Astrocyte (in vitro differentiated cells and primary cell): ENCODE measurements at regions not wholly inside any gene's neighbourhood (a gene's known extent, or its start where the extent isn't known, plus 50 kb on each side); places are given as distances from the start of the nearest gene placed in this dataset.
"Not testable (repeated sequence)": the region's sequence is repeated elsewhere in the genome, so short reads cannot be mapped to it uniquely, and the experiment has no call there.

ENCODE experiments used
- DNase-seq: peaks from one replicate; pipeline ENCODE4 v3.0.0-alpha.2; 2010; ENCODE audit warnings: low read depth
- FAIRE-seq: peaks from 2 replicates; lab custom pipeline; 2011; peaks lifted over from hg19 to GRCh38; lab: Jason Lieb, UNC
- H2AFZ ChIP-seq: 2 replicates; pipeline ENCODE4 v1.6.0; 2012; ENCODE audit warnings: low read depth, low read length, inconsistent platforms
- H3K27ac ChIP-seq: 2 replicates; pipeline ENCODE4 v1.5.1; 2011; ENCODE audit warnings: low read depth, low read length, inconsistent platforms
- H3K27me3 ChIP-seq: 2 replicates; pipeline ENCODE4 v1.6.0; 2011; ENCODE audit warnings: low read length, inconsistent platforms; ENCODE audit not compliant: insufficient read depth
- H3K36me3 ChIP-seq: 2 replicates; pipeline ENCODE4 v1.5.1; 2011; ENCODE audit warnings: low read length, inconsistent platforms; ENCODE audit not compliant: insufficient read depth
- H3K4me1 ChIP-seq: 2 replicates; pipeline ENCODE4 v1.5.1; 2011; ENCODE audit warnings: low read length, inconsistent platforms; ENCODE audit not compliant: insufficient read depth
- H3K4me2 ChIP-seq: 2 replicates; pipeline ENCODE4 v1.6.0; 2012; ENCODE audit warnings: low read length, inconsistent platforms
- H3K4me3 ChIP-seq: 2 replicates; pipeline ENCODE4 v1.5.1; 2011; ENCODE audit warnings: low read depth, mild to moderate bottlenecking, low read length, inconsistent platforms; ENCODE audit not compliant: insufficient read depth
- H3K79me2 ChIP-seq: 2 replicates; pipeline ENCODE4 v1.6.0; 2012; ENCODE audit warnings: mild to moderate bottlenecking, low read length, inconsistent platforms; ENCODE audit not compliant: insufficient read depth
- H3K9ac ChIP-seq: 2 replicates; pipeline ENCODE4 v1.6.0; 2012; ENCODE audit warnings: mild to moderate bottlenecking, low read length, inconsistent platforms
- H3K9me3 ChIP-seq: 2 replicates; pipeline ENCODE4 v1.5.1; 2012; ENCODE audit warnings: low read depth, mild to moderate bottlenecking, low read length, inconsistent platforms; ENCODE audit not compliant: insufficient read depth
- H4K20me1 ChIP-seq: 2 replicates; pipeline ENCODE4 v1.6.0; 2012; ENCODE audit warnings: low read length, inconsistent platforms; ENCODE audit not compliant: insufficient read depth
- H3K27ac Mint-ChIP-seq: one replicate; pipeline ENCODE4 v1.8.0; 2021; ENCODE audit warnings: mild to moderate bottlenecking, mixed read lengths; ENCODE audit not compliant: unreplicated experiment
- H3K27me3 Mint-ChIP-seq: one replicate; pipeline ENCODE4 v1.8.0; 2021; ENCODE audit warnings: low read depth, mixed read lengths; ENCODE audit not compliant: unreplicated experiment
- H3K36me3 Mint-ChIP-seq: one replicate; pipeline ENCODE4 v1.8.0; 2021; ENCODE audit warnings: low read depth, mixed read lengths; ENCODE audit not compliant: unreplicated experiment
- H3K4me1 Mint-ChIP-seq: one replicate; pipeline ENCODE4 v1.8.0; 2021; ENCODE audit warnings: low read depth, mixed read lengths; ENCODE audit not compliant: unreplicated experiment
- H3K4me3 Mint-ChIP-seq: one replicate; pipeline ENCODE4 v1.8.0; 2021; ENCODE audit warnings: mild to moderate bottlenecking, moderate library complexity, mixed read lengths; ENCODE audit not compliant: unreplicated experiment
- H3K9me3 Mint-ChIP-seq: one replicate; pipeline ENCODE4 v1.8.0; 2021; ENCODE audit warnings: mild to moderate bottlenecking, mixed read lengths; ENCODE audit not compliant: unreplicated experiment
- CTCF ChIP-seq: IDR thresholded peaks from 2 replicates; pipeline ENCODE4 v1.5.1; 2011; ENCODE audit warnings: low read depth, mild to moderate bottlenecking, inconsistent platforms, low read length, moderate library complexity; ENCODE audit not compliant: insufficient read depth
- EZH2 ChIP-seq: IDR thresholded peaks from 2 replicates; pipeline ENCODE4 v1.6.1; 2012; ENCODE audit warnings: mild to moderate bottlenecking, low read length, inconsistent platforms; ENCODE audit not compliant: insufficient read depth

- Histone ChIP-seq H3K27me3 (no peaks in the 10 kb centered on the region), H3K4me3 (no peak overlapping the region), H3K4me1 (no peaks in the 10 kb centered on the region), H3K27ac (no peak overlapping the region), H3K36me3 (no peaks in the 10 kb centered on the region), H2AFZ (no peak overlapping the region), H3K9me3 (no peaks in the 10 kb centered on the region), H4K20me1 (no peaks in the 10 kb centered on the region), H3K9ac (no peak overlapping the region), H3K4me2 (no peak overlapping the region), H3K79me2 (no peaks in the 10 kb centered on the region)
- no peak for FAIRE-seq
- Mint-ChIP-seq H3K27me3 (peaks cover 24% of the 10 kb centered on the region), H3K27ac (no peak overlapping the region), H3K4me1 (peaks cover 8% of the 10 kb centered on the region), H3K36me3 (no peaks in the 10 kb centered on the region), H3K4me3 (no peak overlapping the region), H3K9me3 (peaks cover 2% of the 10 kb centered on the region)
- no peak for DNase-seq
- no peak for TF ChIP-seq CTCF
- no peak for TF ChIP-seq EZH2
These were observed 52.2 kb upstream of the UNC93A start for GRCh38 chr6:167238694-167239467.

- H3K27me3 ChIP-seq, H3K36me3 Mint-ChIP-seq, H3K9ac ChIP-seq, H2AFZ ChIP-seq, H3K27ac ChIP-seq, H3K4me1 Mint-ChIP-seq, H3K9me3 Mint-ChIP-seq, FAIRE-seq, H3K9me3 ChIP-seq, DNase-seq, H4K20me1 ChIP-seq, H3K4me2 ChIP-seq, H3K79me2 ChIP-seq, H3K27ac Mint-ChIP-seq, H3K4me1 ChIP-seq, H3K36me3 ChIP-seq, H3K4me3 ChIP-seq, H3K4me3 Mint-ChIP-seq: not testable (repeated sequence)
- peaks cover 24% of the 10 kb centered on the region for H3K27me3 Mint-ChIP-seq
These were observed 51.6 kb upstream of the UNC93A start for GRCh38 chr6:167239470-167239869.

GRCh38 chr6:167240034-167240541 is 51.0 kb upstream of the UNC93A start:
- FAIRE-seq (no peak), DNase-seq (no peak)
- Mint-ChIP-seq H3K4me1 (peaks cover 3% of the 10 kb centered on the region), H3K27me3 (peaks cover 23% of the 10 kb centered on the region), H3K4me3 (no peak overlapping the region), H3K36me3 (no peaks in the 10 kb centered on the region), H3K9me3 (peaks cover 2% of the 10 kb centered on the region), H3K27ac (no peak overlapping the region)
- H3K36me3 ChIP-seq, result no peaks in the 10 kb centered on the region
- H4K20me1 ChIP-seq, result no peaks in the 10 kb centered on the region
- H3K4me3 ChIP-seq, result no peak overlapping the region
- H2AFZ ChIP-seq, result no peak overlapping the region
- no peak overlapping the region for H3K27ac ChIP-seq
- H3K9me3 ChIP-seq, result no peaks in the 10 kb centered on the region
- TF ChIP-seq EZH2, result no peak
- TF ChIP-seq CTCF, result no peak
- H3K4me2 ChIP-seq, result no peak overlapping the region
- no peak overlapping the region for H3K9ac ChIP-seq
- no peaks in the 10 kb centered on the region for H3K4me1 ChIP-seq
- no peaks in the 10 kb centered on the region for H3K79me2 ChIP-seq
- H3K27me3 ChIP-seq, result no peaks in the 10 kb centered on the region
